Panc1 (cell line): ENCODE measurements at regions not wholly inside any gene's neighbourhood (a gene's known extent, or its start where the extent isn't known, plus 50 kb on each side); places are given as distances from the start of the nearest gene placed in this dataset.

Experiments
- CTCF ChIP-seq: fragments of 450-650 bp; IDR thresholded peaks from 2 replicates; pipeline ENCODE4 v1.5.1; 2017; ENCODE audit warnings: mild to moderate bottlenecking
- TF ChIP-seq, protein P1 (sequence below), 2 experiments: IDR thresholded peaks; 2 replicates each; pipeline ENCODE4 v1.6.1; 2011 to 2012; ENCODE audit warnings: low read depth in 2 of 2, control low read depth in 1 of 2, low read length in 1 of 2, mild to moderate bottlenecking in 1 of 2, moderate library complexity in 1 of 2; ENCODE audit not compliant: insufficient read depth in 1 of 2

- no peak for TF ChIP-seq CTCF
- TF ChIP-seq, protein P1, sequence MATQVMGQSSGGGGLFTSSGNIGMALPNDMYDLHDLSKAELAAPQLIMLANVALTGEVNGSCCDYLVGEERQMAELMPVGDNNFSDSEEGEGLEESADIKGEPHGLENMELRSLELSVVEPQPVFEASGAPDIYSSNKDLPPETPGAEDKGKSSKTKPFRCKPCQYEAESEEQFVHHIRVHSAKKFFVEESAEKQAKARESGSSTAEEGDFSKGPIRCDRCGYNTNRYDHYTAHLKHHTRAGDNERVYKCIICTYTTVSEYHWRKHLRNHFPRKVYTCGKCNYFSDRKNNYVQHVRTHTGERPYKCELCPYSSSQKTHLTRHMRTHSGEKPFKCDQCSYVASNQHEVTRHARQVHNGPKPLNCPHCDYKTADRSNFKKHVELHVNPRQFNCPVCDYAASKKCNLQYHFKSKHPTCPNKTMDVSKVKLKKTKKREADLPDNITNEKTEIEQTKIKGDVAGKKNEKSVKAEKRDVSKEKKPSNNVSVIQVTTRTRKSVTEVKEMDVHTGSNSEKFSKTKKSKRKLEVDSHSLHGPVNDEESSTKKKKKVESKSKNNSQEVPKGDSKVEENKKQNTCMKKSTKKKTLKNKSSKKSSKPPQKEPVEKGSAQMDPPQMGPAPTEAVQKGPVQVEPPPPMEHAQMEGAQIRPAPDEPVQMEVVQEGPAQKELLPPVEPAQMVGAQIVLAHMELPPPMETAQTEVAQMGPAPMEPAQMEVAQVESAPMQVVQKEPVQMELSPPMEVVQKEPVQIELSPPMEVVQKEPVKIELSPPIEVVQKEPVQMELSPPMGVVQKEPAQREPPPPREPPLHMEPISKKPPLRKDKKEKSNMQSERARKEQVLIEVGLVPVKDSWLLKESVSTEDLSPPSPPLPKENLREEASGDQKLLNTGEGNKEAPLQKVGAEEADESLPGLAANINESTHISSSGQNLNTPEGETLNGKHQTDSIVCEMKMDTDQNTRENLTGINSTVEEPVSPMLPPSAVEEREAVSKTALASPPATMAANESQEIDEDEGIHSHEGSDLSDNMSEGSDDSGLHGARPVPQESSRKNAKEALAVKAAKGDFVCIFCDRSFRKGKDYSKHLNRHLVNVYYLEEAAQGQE (IDR thresholded peaks at IDR 0.05; ENCODE audit: insufficient read depth in 1 of 2, low read depth in 2 of 2, low read length in 1 of 2), result no peak
These were observed 99.6 kb upstream of the MDM1 start for GRCh38 chr12:68431786-68432185.
